BJ (cell line): ENCODE measurements at regions not wholly inside any gene's neighbourhood (a gene's known extent, or its start where the extent isn't known, plus 50 kb on each side); places are given as distances from the start of the nearest gene placed in this dataset.

Experiments
- CTCF ChIA-PET: fragments of 350-600 bp; formaldehyde crosslinking; extraction: SDS; loops from one replicate; lab custom pipeline; 2021; ENCODE audit warnings: antibody characterized with exemption, inconsistent platforms; lab: Yijun Ruan, JAX
- POLR2A ChIA-PET: fragments of 300-600 bp; sonication (Branson Sonifier 250); formaldehyde crosslinking; extraction: SDS; loops from one replicate; lab custom pipeline; 2021; ENCODE audit warnings: antibody characterized with exemption; lab: Charles Lee
- DNase-seq: peaks from one replicate; pipeline ENCODE4 v3.0.0-alpha.2; 2011; ENCODE audit warnings: low read depth
- H3K27me3 ChIP-seq: 2 replicates; pipeline ENCODE4 v1.6.0; 2011; ENCODE audit warnings: low read length; ENCODE audit not compliant: control insufficient read depth, insufficient read depth
- H3K36me3 ChIP-seq: 2 replicates; pipeline ENCODE4 v1.5.1; 2011; ENCODE audit warnings: low read length; ENCODE audit not compliant: control insufficient read depth, insufficient read depth
- H3K4me3 ChIP-seq: 2 replicates; pipeline ENCODE4 v1.5.1; 2011; ENCODE audit warnings: low read depth, mild to moderate bottlenecking, control low read depth, low read length
- CTCF ChIP-seq: IDR thresholded peaks from 2 replicates; pipeline ENCODE4 v1.5.1; 2011; ENCODE audit warnings: low read depth, mild to moderate bottlenecking, control low read depth, inconsistent platforms, low read length, moderate library complexity; ENCODE audit not compliant: insufficient read depth

- Histone ChIP-seq H3K36me3 (no peaks in the 10 kb centered on the region), H3K4me3 (no peak overlapping the region), H3K27me3 (no peaks in the 10 kb centered on the region)
- no peak for DNase-seq
- CTCF ChIA-PET, result interaction anchor here (0.8 kb wide), 2 partner anchors 18 to 27 kb away, joined by 3 read pairs; no protein-coding TSS in a partner anchor
- no peak for TF ChIP-seq CTCF
- POLR2A ChIA-PET, result no interaction called here
Observed at GRCh38 chr16:73732681-73733080, 563.9 kb upstream of the PSMD7 start.

GRCh38 chr16:73732143-73732542 is 564.5 kb upstream of the PSMD7 start:
- Histone ChIP-seq H3K36me3 (no peaks in the 10 kb centered on the region), H3K4me3 (no peak overlapping the region), H3K27me3 (no peaks in the 10 kb centered on the region)
- no peak for TF ChIP-seq CTCF
- POLR2A ChIA-PET, result no interaction called here
- no peak for DNase-seq
- CTCF ChIA-PET, result no interaction called here

DNA sequence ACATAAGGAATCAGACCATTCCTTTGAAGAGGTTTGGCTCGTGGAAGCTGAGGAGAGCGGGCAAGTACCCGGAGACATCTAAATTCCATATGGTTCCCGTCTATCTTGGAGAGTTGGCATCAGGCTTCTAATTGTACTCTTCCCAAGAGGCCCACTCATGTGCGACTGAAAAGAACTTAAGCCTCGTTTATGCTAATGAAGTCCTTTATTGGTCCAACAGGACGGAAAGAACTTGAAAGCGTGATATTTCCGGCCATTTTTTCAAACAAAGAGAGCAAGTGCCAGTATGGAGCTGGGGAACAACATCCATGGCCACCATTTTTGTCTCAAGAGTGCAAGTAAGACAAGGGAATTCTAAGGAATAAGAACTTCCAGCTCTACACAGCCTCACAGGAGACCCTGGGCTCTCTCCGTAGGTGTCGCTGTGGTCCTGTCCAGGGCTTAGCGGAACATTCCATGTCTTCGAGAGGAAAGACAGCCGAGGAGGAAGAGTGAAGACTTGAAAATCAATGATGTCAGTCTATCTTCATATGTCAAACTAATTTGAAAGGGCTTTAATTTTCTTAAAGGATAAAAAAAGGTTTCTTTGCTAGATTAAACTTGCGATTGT is 566.0 kb upstream of the PSMD7 start:
- no peak for DNase-seq
- ChIA-PET CTCF (no interaction called here), POLR2A (no interaction called here)
- Histone ChIP-seq H3K36me3 (no peaks in the 10 kb centered on the region), H3K27me3 (no peaks in the 10 kb centered on the region), H3K4me3 (no peak overlapping the region)
- TF ChIP-seq CTCF, result no peak

GRCh38 chr16:73725156-73725555 is 571.5 kb upstream of the PSMD7 start:
- Histone ChIP-seq H3K27me3 (no peaks in the 10 kb centered on the region), H3K4me3 (no peak overlapping the region), H3K36me3 (no peaks in the 10 kb centered on the region)
- POLR2A ChIA-PET, result no interaction called here
- no peak for TF ChIP-seq CTCF
- DNase-seq, result no peak
- CTCF ChIA-PET, result no interaction called here

DNA sequence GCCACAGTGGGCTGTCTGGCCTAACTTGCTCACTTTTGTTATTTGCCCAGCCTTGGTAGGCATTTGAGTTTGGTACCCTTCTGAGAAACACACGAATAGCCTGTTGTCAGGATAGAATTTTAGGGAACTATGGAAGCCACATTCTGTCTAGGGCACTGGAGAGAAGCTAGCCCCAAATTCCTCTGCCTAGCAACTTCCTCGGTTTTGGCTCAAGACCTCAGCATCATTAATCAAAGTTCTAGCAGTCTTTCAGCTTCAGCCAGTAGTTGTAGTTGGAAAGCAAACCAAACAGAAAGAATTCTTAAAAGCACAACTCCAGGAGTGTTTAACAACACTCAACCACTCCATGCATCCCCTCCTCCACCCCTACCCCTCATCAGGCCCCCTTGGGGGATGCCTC is 572.1 kb upstream of the PSMD7 start:
- CTCF ChIA-PET, result no interaction called here

More for the DNA sequence above, 572.1 kb upstream of the PSMD7 start:
- Histone ChIP-seq H3K4me3 (no peak overlapping the region), H3K27me3 (no peaks in the 10 kb centered on the region), H3K36me3 (no peaks in the 10 kb centered on the region)
- POLR2A ChIA-PET, result no interaction called here
- DNase-seq, result no peak
- TF ChIP-seq CTCF, result no peak
